ENCODE measurements at regions not wholly inside any gene's neighbourhood (a gene's known extent, or its start where the extent isn't known, plus 50 kb on each side); places are given as distances from the start of the nearest gene placed in this dataset.

- TF ChIP-seq CTCF (IDR thresholded peaks at IDR 0.05) = no peak
- no peak for DNase-seq
- intact Hi-C loops (cut with DNase I; ENCODE audit: low total_unique reads) = loop anchor here (5.0 kb wide), 1 partner anchor 329 kb away; no protein-coding TSS in a partner anchor
- Histone ChIP-seq H3K27ac (no peak overlapping the region), H3K4me1 (no peaks in the 10 kb centered on the region), H3K27me3 (peaks cover 0 to 25% of the 10 kb centered on the region in 2 donors), H3K36me3 (no peaks in the 10 kb centered on the region), H3K9me3 (no peaks in the 10 kb centered on the region), H3K4me3 (no peak overlapping the region)
Measured at GRCh38 chr12:131313635-131314034, 359.9 kb downstream of the ADGRD1 start.

- H3K4me3 ChIP-seq = no peak overlapping the region
- DNase-seq = no peak
- no peaks in the 10 kb centered on the region for H3K36me3 ChIP-seq
- H3K4me1 ChIP-seq = no peaks in the 10 kb centered on the region
- H3K27me3 ChIP-seq = peaks cover 0 to 25% of the 10 kb centered on the region in 2 donors
- intact Hi-C loops (cut with DNase I; ENCODE audit: low total_unique reads) = loop anchor here (5.0 kb wide), 1 partner anchor 328 kb away; no protein-coding TSS in a partner anchor
- no peaks in the 10 kb centered on the region for H3K9me3 ChIP-seq
- TF ChIP-seq CTCF (IDR thresholded peaks at IDR 0.05) = no peak
- no peak overlapping the region for H3K27ac ChIP-seq
Measured at GRCh38 chr12:131314524-131315090, 360.9 kb downstream of the ADGRD1 start.

- Histone ChIP-seq H3K27me3 (peaks cover 0 to 25% of the 10 kb centered on the region in 2 donors), H3K36me3 (no peaks in the 10 kb centered on the region), H3K27ac (no peak overlapping the region), H3K4me3 (no peak overlapping the region), H3K9me3 (no peaks in the 10 kb centered on the region), H3K4me1 (no peaks in the 10 kb centered on the region)
- DNase-seq = no peak
- intact Hi-C loops (cut with DNase I; ENCODE audit: low total_unique reads) = no loop called here
- no peak for TF ChIP-seq CTCF (IDR thresholded peaks at IDR 0.05)
Measured at GRCh38 chr12:131315601-131316000, 361.9 kb downstream of the ADGRD1 start.

DNA sequence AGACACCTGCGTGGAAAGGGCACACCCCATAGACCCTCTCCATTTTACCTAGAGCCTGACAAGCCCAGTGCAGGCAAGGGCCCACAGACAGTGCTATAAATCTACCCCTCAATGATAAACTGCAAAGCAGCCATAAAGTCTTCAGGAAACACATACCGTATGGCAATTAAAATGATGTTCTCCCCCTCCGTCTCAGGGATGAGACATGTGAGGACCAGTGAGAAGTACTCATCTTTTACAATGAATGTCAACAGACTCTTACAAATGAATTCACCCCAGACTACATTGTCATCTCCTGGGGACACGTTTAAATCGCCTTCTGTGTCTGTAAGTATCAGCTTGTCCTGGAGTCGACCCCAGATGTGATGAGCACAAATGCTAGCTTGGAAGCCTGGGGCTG, 362.7 kb downstream of the ADGRD1 start:
- DNase-seq = no peak
- no peaks in the 10 kb centered on the region for H3K36me3 ChIP-seq
- no peaks in the 10 kb centered on the region for H3K4me1 ChIP-seq
- no peak for TF ChIP-seq CTCF (IDR thresholded peaks at IDR 0.05)
- H3K4me3 ChIP-seq = no peak overlapping the region
- no peak overlapping the region for H3K27ac ChIP-seq
- peaks cover 0 to 25% of the 10 kb centered on the region in 2 donors for H3K27me3 ChIP-seq
- intact Hi-C loops (cut with DNase I; ENCODE audit: low total_unique reads) = no loop called here
- H3K9me3 ChIP-seq = no peaks in the 10 kb centered on the region

DNA sequence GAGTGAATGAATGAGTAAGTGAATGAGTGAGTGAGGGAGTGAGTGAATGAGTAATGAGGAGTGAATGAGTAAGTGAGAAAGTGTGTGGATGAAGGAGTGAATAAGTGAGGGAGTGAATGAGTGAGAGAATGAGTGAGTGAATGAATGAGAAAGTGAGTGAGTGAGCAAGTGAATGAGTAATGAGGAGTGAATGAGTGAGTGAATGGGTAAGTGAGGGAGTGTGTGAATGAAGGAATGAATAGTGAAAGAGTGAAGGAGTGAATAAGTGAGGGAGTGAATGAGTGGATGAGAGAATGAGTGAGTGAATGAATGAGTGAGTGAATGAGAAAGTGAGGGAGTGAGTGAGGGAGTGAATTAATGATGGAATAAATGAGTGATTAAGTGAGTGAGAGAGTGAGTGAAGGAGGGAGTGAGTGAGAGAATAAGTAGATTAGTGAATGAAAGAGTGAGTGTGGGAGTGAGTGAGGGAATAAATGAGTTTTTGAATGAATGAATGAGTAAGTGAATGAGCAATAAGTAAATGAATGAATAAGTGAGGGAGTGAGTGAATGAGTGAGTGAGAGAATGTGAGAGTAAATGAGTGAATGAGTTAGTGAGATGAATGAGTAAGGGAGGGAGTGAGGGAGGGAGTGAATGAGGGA, 364.5 kb downstream of the ADGRD1 start:
- Histone ChIP-seq H3K9me3 (no peaks in the 10 kb centered on the region), H3K4me3 (no peak overlapping the region), H3K27ac (no peak overlapping the region), H3K4me1 (no peaks in the 10 kb centered on the region), H3K27me3 (peaks cover 0 to 16% of the 10 kb centered on the region in 2 donors), H3K36me3 (no peaks in the 10 kb centered on the region)
- intact Hi-C loops (cut with DNase I; ENCODE audit: low total_unique reads) = no loop called here
- TF ChIP-seq CTCF (IDR thresholded peaks at IDR 0.05) = no peak
- no peak for DNase-seq
